Glomerular visceral epithelial cell (primary cell): ENCODE measurements at regions not wholly inside any gene's neighbourhood (a gene's known extent, or its start where the extent isn't known, plus 50 kb on each side); places are given as distances from the start of the nearest gene placed in this dataset.

Experiments used
- DNase-seq: peaks from one replicate; pipeline ENCODE4 v3.0.0-alpha.2; 2016; ENCODE audit errors: extremely low spot score

DNA sequence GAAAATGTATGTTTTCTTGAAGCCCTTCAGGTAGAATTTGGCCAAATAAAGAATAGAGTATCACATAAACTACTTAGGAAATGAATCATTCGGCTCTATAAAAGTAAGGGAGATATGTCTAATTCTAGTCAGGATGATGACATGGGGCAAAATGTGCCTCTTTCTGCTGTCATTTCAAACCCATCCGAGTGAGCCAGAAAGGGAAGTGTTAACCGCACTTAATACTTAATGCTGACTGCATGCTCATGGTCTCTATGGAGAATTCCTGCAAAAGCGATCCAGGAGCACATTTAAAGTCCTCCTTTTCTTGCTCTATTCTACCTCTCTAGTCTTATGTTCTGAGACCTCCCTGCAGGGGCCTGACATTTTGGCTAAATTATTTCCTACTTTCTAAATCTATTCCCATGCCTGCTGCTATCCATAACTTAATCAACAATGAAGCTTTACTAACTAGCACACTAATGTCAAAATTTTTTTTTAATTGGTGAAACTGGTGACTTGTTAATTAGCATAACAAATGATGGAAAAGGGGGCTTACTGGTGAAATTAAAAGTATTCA is 127.4 kb downstream of the CDC42EP3 start:
- DNase-seq, result no peak

DNA sequence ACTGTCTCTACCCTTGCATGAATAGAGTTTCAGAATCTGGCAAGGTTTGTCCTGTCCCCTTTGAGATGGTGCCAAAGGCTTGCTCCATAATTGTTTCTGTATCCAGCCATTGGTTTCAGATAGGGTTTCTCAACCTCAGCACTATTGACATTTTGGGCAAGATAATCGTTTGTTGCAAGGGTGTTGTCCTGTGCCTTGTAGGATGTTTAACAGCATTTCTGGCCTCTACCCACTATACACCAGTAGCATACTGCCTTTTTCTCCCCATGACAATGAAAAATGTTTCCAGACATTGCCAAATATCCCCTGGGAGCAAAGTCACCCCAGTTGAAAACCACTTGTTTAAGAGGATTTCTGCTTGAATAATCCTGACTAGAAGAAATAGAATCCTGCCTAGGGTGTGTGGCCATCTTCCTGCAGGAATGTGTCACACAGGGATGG is 126.8 kb downstream of the CDC42EP3 start:
- peak; percentile 26 for DNase-seq

DNA sequence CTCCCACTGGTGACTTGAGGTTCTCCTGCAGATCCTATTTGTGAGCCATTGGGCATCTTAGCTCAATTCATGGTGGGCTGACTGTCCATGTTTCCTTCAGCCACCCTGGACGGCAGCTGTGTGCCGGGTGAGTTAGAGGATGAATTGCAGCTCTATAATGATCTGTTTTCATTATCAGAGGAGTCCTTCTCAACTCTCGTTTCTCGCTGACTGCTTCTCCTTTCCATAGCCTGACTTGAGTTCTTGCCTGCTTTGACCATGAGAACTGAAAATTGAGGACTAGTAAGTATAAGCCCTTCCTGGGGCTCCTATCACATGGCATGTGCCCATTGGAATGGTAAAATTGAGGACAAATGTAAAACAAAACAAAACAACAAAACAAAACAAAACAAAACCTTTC is 121.8 kb downstream of the CDC42EP3 start:
- DNase-seq, result no peak

DNA sequence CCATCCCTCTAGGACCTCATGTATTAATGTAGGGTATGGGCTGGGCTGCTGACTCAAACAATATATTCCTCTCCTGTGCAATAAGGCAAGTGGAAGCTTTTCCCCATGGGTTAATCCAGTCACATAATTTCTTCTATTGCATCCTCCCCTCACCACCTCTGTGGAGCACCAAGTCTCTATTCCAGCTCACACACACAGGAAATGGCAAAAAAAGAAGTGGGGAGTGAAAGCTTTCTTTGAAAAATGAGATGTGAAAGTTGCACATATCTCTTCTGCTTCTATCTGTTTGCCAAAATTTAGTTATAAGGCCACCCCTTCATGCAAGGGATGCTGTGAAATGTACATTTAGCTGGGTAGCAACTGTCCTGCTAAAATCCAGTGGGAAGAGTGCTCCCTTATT is 121.3 kb downstream of the CDC42EP3 start:
- DNase-seq, result no peak

DNA sequence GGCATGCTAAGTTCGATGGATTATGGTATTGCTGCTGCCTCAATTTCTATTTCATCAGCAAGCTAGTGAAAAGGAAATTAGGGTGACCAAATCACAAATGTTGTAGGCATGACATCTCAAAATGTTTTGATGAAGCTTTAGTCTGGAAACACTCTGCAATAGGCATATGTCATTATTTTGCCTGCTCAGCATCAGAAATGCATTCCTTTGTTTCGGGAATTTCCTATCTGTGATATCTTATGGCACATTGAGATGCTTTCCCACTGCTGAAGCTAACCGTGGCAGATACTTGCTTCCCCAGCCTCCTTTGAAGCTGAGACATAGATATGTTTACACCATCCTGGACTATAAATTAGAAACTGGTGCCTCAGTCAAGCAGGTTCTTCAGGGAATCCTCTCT is 119.7 kb downstream of the CDC42EP3 start:
- no peak for DNase-seq

DNA sequence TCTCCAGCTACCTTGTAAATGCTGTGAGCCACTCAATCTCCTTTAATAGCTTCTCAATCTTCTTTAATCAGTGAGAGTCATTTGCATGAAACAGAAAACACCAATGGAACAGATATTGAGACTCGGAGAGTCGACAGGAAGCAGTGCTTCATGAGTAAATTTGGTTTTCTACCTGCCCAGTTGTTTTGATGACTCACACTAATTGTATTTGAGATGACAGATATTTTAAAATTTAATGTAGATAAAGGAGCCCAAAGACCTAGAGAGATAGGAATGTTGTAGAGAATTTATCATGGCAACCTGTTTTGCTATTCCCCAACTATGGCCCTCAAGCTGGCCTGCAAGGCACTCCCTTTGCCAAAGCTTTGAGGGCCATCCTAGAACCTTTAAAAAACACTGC is 119.1 kb downstream of the CDC42EP3 start:
- DNase-seq, result no peak

DNA sequence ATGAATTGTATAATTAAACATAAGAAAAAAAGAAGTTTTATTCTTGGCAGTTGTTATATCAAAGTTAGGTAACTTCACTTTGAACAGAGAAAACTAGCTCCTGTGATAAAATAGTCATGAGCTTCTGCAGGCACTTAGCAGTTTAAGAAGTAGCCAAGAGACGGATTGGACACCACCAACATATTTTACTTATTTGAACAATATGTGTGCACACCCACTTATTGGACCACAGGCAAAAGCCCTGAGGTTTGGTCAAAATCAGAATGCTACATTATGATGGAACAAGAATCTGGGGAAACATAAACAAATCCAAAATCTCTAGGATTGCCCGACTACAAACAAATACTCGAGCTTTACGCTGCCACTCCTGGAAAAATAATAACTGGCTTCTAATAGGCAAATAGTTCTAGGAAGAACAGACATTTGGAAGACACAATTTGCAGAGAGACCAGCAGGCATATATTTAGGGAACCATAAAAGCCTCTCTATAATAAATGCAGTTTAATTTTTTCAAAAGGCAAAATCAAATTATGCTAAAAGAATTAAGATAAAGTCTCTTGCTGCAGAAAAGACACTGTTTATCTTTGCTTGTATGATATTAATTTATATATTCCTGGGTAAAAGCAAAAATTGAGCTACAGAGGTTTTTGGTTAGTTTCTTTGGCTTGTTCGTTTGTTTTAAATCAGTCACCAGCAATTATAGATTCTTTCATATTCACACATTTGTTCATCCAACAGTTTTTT is 117.9 kb downstream of the CDC42EP3 start:
- no peak for DNase-seq

DNA sequence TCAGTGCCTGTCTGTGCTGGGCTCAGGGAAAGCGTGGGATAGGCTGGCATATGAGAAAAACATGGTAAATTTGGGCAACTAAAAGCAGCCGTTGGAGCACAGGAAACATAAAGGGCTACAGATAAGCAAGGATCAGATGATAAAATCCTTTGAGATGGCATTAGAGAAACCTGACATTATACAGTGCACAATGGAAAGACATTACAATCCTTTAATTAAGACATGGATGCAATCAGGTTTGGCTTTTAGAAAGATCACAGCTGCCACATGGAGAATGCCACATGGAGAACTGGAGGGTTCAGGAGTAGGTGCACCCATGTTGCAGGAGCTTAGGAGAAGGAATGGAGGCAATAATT is 117.3 kb downstream of the CDC42EP3 start:
- no peak for DNase-seq

DNA sequence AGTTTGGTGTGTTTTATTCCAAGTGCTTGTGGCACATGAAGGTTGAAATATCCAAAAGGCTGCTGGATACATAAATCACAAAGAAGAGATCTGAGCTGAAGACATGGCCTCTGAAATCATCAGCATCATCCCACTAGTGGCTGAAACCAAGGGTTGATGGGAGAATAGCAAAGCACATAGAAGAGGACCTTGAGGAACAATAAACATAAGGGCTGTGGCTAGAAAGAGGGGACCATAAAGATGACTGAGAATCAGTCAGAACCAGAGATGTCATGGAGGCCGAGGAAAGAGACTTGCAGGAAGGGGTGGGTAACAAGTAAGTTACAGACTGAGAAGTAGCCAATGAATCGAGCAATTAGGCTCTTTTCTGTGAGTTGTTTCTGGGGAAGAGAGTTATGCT is 116.8 kb downstream of the CDC42EP3 start:
- no peak for DNase-seq

DNA sequence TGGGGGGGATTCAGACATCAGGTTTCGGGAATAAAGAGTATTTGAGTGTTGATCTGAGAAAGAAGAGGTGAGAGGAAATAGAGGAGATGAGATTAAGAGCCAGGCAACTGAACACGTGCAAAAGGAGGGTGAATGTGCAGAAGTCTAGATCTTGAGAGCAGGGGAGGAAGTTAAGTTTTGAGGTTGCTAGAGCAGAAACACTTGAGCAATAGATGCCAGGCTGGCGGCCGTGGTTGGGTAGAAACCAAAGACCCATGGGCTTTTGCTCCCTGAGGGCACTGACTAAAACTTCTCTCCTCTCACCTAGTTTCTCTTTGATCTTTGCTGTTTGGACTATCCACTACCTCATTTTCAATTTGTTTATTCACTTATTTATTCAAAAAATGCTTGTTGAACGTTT is 116.0 kb downstream of the CDC42EP3 start:
- no peak for DNase-seq

DNA sequence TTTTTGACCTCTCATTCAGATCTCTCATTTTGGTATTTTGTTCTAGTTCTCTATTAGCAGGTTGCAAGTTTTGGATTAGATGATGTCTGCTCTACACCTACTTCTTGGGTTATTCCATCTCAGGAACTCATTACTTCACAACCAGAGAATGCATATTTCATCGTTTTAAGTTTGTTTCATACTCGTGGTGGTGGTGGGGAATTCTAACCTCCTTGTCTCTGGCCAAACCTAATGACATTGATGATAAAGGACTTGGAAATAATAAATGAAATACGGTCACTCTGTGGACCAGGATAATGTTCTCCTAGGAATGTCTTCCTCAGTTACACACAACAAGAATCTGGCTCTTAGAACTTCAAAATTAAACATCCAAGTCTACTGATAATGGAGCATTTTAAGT is 115.2 kb downstream of the CDC42EP3 start:
- no peak for DNase-seq

DNA sequence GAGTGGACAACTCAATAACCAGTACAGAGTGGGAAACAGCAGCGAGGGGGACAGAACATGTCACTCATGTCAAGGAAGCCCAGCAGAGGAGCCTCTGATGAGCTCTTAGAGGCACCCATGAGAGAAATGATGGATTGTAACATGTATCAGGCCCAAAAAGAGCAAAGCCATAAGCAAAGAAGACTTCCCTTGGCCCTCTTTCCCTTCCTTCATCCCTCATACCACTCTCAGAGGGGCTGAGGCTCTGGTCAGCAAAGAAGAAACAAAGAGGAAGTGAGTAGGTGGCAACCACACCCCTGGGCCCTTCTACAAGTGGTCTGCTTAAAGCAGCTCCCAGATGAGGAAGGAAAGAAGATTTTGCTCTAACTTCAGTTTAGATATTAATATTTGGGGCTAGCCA is 112.8 kb downstream of the CDC42EP3 start:
- DNase-seq, result no peak

DNA sequence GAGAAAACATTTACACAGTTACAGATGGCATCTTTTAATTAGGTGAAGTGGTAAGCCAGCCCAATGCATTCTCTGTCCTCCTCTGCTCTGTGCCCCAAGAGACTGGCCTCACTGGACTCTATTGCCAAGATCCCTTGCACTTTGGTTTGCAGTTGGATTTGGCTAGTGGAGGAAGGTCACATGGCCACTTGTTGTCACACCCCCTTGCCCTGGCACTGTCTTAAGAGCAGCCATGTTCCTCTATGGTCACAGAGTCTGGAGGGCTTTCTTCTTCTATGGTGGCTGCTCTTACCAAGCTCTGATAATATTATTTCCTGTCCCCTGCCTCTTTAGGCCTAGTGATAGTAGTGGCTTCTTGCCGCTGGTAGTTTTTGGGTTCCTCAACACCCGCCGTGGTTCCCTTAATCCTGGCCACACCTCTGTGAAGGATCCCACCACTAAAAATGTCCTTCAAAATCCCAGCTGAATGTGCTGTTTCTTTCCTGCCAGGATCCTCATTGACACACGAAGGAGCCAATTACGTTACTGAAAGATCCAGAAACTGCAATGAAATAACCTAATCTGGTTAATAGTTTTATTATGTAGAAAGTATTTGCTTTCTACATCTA is 111.1 kb downstream of the CDC42EP3 start:
- DNase-seq, result no peak

DNA sequence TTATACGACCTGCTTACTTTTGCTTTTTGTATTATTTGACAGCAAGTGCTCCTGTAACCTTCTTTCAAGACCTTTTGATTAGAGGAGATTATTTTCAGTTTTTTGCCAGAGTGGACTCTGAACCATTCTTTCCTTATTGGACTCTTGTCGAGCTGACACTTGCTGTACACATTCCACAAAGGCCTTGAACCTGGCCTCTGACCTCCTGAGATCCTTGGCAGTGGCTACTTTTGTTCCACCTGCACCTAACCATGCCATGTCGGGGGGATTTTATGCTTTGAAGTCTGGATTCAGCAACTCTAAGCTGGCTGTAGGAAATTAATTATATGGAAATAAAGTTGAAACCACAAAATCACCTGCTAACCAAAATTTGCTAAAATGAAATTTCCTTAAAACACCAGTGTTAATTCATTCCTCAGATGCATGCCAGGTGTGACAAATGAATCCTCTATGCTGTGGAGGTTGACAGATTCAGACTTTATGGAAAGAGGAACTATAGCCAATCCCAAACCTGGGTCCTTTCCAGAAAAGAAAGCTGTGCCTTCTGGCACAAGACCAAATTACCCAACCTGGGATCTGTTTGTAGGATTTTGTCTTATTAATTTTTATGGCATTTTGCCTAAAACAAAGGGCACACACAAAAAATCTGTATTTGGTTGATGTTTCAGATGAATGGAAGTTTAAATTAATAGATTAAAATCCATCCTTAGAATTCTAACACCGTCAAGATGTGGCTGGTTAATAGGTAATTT is 110.4 kb downstream of the CDC42EP3 start:
- DNase-seq, result no peak

DNA sequence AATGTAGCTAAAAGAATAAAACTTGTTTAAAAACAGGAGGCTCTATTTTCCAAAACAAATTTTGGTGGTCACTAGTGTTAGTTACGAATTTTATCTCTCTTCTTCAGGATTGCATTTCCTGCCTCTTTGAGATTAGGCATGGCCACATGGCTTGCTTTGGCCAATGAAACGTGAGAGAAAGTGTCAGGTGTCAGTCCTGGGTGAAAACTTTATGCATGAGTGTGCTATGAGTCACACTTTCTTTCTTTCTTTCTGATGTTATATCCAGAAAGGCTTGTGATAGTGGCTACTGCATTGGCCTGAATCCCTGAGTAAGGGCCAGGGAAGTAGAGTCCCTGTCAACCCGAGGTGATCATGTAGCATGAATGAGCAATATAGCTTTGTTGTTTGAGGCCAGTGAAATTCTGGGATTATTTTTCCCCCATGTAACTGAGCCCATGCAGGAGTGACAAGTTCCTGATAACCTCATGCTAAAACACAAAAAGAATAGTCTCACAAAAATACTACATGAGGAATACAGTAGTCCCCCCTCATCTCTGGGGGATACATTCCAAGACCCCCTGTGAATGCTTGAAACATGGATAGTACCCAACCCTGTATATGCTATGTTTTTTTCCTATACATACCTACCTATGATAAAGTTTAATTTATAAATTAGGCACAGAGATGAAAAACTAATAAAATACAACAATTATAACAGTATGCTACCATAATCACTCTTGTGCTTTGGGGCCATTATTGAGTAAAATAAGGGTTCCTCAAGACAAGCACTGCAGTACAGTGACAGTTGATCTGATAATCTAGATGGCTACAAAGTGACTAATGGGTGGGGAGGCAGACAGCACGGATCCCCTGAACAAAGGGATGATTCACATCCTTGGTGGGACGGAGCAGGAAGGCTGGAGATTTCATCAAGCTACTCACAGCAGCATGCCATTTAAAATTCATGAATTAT is 109.5 kb downstream of the CDC42EP3 start:
- peak; percentile 80 for DNase-seq

DNA sequence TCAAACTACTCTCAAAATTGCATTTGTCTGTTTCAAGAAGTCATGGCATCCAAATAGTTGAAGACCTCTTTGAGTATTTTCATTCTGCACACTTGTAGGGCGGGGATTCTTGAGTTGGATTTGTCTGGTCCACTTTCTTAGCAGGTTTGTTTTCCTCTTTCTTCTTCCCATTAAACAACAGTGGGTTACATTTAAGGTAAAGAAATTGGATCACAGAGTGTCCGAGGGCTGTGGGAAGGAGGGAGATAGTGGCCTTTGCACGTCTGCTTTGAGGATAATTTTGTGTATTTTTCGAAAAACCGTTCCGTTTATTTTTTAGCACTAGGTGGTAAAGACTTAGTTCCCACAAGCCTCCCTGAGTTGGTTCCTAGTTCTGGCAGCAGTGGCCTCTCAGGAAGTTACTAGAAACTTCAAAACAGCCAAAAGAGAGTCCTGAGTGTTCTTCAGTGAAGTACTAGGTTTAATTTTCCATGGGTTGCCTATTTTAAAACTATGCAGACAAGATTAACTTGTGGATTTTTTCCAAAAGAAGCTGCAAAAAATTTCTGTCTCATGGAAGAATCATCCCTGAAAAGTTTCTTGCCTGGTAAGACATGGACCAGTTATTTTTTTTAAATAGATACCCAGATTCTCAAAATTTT is 107.9 kb downstream of the CDC42EP3 start:
- DNase-seq, result no peak

DNA sequence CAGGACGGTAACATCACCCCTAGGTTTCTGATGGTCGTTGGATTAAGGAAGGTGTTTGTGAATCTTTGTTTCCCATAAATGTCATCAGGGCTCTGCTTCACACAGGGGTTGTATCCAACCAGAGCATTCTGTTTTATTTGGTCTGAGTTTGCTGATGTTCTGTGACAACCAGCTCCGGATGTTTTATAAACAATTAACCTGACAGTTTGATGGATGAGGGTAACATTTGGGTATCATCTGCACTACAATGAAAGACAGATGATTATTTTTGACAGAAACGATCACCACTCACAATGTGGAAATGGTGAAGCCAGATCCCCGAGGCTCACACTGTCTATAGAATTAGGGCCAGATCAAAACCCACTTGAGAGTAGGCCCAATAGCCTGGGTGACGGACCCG is 107.1 kb downstream of the CDC42EP3 start:
- no peak for DNase-seq

DNA sequence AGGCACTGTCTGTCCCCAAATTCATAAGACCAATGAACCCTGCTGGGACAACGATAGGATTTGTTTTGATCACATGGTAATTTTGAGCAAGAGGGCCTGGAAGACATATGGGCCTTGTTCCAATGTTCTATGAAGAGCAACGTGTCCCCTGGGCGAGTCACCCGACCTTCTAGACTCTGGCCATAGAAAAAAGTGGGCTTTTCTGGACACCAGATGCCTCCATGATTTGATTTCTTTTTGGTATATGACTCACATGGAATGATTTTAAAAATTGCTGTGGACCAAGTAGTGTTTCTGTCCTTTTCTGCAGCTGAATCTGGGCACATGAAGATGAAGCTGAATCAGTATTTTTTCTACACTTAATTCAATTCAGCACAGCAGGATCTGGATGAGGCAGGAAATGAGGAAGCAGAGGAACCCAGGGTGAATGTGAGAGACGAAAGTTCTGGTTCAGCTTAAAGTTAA is 104.9 kb downstream of the CDC42EP3 start:
- no peak for DNase-seq

DNA sequence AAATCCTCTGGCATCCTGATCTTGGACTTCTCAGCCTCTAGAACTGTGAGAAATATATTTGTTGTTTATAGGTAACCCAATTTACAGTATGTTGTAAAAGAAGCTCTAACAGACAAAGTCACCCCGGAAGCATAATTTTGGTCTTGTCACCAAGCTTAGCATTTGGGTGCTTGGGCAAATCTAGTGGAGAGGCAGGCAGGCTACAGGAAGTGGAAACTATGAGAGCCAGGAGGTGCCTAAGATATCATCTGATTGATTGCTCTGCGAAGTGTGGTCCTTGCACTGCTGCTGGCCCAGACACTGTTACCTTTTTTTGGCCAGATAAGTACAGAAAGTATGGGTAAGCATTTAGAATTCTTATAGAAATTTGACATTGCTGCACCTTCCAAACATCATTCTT is 102.9 kb downstream of the CDC42EP3 start:
- DNase-seq, result no peak

DNA sequence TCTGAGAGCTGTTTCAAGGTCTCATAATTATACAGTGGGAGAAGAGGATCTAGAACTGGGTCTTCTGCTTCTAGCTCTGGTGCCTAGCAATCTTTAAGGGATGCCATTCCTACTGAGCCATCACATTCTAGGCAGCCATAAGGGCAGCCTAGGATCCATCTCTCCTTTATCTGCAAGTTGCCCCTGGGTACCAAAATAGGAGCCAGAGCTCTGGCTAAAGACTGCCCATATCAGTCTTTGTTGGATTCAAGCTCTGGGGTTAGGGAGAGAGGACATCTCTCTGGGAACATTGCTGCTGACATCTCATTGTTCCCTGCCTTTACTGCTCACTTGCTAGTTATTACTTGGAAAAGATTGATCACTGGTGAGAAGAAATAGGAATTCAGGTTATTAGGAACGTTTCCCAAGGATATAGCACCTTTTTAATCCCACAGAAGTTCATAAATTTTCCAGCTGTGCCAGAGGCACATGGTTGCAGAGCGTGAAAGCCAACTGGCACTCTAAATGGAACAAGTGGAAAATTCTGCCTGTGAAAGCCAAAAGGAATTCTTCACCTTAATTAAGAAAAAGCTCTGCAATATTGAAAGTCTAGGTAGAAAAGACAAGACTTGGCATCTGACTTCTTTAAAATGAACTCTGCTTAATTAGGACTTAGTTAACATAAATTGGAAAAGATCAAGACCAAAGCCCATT is 102.2 kb downstream of the CDC42EP3 start:
- DNase-seq, result no peak
